GM21390 (cell line): ENCODE measurements at regions not wholly inside any gene's neighbourhood (a gene's known extent, or its start where the extent isn't known, plus 50 kb on each side); places are given as distances from the start of the nearest gene placed in this dataset.
"Not testable (repeated sequence)": the region's sequence is repeated elsewhere in the genome, so short reads cannot be mapped to it uniquely, and the experiment has no call there.

ENCODE experiments used
- ATAC-seq: cut with Tn5 transposase; IDR thresholded peaks from one replicate; pipeline ENCODE4 v1.9.1; 2021; ENCODE audit not compliant: unreplicated experiment

DNA sequence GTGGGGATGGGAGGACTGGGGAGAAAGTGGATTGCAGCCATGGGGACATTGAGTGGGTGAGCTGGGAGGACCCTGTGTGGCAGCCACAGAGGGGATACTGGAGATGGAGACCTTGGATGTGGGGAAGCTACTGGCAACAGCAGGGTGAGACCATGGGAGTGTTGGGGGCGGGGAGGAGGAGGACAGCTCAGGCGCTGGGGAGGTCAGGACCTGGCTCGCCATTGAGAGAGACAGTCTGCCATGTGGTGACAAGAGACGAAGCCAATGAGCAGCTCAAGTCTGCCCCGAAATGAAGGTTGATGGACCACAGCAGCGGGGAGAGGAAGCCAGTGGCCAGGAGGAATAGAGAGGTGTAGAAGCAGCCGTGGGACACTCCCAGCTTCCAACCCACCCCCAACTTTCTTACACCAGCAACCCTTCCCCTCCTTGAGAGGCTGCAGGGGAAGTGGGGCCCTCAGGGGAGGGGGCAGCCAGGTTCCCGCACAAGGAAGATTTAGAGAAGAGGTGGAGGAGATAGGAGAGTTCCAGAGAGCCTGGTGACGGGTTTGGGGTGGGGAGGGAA is 118.1 kb downstream of the ASB7 start:
- no peak for ATAC-seq

- no peak for ATAC-seq
Measured at GRCh38 chr15:100721758-100722550, 119.6 kb downstream of the ASB7 start.

DNA sequence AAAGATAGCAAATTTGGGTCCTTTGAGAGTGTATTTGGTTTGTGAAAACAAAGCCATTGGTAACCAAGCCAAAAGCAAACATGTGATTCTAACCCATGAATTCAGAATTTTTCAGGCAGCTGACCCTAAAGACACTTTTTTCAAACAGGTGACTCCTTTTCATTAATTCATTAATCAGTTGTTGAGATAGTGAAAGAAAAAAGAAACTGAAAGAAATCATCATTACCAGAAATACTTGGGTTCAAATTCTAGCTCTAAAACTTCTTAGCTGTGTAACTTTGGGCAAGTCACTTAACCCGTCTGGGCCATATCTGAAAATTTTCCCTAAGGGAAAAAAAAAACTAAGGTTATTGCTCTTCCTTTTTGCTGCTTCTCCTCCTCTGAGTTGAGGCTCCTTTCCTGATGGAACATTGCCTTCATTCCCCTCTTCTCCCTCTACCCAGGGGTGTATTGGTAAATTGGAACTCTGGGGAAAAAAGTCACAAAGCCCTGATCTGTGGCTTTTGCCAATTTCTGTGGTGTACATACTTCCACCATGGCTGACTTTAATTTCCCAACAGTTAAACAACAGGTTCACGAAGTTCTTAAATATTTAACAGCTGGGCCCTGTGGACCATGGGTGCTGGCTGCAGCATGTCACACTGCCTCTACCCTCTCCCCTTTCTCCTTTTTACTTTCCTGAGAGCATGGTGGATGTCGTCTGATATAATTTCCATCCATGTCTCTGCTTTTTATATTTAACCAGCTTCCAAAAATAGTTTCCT is 120.3 kb downstream of the ASB7 start:
- ATAC-seq: no peak

DNA sequence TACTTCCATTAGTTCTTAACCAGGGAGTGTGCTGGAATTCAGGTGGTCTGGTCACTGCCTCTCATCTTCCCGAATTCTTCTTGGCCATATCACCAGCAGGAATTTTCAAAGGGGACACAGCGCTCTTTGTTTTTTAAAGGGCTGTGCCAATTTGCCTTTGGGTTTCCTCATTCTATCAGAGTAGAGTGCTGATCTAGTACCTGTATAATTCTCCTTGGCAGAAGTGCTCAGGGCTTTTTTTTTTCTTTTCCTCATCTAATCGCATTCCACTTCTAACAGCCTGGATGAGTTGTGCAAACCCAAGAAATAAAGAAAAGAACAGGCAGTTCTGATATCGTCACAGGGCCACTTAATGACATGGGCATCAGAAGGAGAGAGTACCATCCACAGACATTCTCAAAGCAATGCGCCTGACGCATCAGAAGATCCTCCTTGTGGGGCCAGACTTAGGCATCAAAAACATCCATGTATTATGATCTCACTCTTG is 121.0 kb downstream of the ASB7 start:
- ATAC-seq: no peak

GRCh38 chr15:100725121-100726069 is 123.0 kb downstream of the ASB7 start:
- no peak for ATAC-seq

GRCh38 chr15:100726070-100726420 is 123.7 kb downstream of the ASB7 start:
- ATAC-seq: no peak

- ATAC-seq: no peak
Measured at GRCh38 chr15:100726421-100727190, 124.2 kb downstream of the ASB7 start.

GRCh38 chr15:100727291-100727851 is 125.0 kb downstream of the ASB7 start:
- no peak for ATAC-seq

GRCh38 chr15:100728371-100729201 is 126.2 kb downstream of the ASB7 start:
- no peak for ATAC-seq

- no peak for ATAC-seq
Measured at GRCh38 chr15:100729461-100729860, 127.1 kb downstream of the ASB7 start.

DNA sequence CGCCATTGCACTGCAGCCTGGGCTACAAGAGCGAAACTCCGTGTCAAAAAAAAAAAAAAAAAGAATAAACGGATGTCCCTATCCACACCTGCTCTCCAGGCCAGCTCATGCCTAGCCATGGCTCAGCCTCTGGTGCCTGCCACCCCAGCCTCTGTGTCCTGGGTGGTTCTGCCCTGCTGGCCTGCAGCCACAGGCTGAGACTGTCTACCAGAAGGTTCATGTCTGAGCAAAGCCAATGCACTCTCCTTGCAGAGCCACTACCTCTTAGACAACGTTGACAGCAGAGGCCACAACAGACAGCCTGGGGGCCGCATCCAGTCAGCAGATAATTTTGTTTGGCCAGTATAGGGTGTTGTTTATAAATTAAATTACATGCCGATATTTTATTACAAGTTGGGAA is 127.7 kb downstream of the ASB7 start:
- ATAC-seq: no peak

- no peak for ATAC-seq
Measured at GRCh38 chr15:100730655-100731266, 128.4 kb downstream of the ASB7 start.

DNA sequence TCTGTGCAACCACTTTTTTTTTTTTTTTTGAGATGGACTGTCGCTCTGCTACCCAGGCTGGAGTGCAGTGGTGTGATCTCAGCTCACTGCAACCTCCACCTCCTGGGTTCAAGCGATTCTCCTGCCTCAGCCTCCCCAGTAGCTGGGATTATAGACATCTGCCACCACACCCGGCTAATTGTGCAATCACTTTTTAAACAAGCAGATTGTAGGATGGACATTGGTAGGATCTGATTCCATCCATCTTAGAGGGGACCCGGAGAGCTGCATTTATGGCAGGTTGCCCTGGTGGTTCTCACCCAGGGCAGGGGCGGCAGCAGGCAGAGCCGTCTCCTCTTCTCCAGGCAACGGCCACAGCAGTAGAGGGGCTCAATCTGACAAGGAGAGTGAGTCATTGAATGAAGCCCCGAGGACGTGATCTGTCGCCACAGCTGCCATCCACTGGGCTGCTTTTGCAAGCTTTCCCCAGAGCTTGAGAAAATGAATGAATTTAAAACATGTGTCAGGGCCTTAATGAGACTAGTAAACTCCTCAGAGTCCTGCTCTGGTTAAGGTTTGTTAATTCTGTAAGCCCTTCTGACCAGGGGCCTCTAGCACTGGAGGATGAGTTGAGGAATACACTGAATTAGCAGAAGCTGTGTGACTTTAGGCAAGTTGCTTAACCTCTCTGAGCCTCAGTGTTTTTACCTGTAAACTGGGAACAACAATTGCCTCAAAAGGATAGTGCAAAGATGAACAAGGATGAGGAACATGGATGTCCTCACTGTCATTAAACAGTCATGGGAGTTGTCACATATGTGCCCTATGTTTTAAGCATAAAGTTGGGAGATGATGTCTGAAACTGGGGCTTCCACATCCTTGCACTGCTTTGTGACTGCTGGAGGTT is 129.1 kb downstream of the ASB7 start:
- no peak for ATAC-seq

- no peak for ATAC-seq
Measured at GRCh38 chr15:100732211-100733055, 130.0 kb downstream of the ASB7 start.

GRCh38 chr15:100733101-100733842 is 130.9 kb downstream of the ASB7 start:
- no peak for ATAC-seq

DNA sequence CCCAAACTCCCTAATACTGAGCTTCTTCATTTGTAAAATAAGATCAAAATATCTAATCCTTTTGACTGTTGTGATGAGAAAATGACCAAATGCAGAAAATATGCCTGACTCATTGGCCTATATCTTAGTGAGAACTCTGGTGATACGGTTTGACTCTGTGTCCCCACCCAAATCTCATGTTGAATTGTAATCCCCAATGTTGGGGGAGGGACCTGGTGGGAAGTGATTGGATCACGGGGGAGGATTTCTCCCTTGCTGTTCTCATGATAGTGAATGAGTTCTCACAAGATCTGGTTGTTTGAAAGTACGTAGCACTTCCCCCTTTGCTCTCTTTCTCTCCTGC is 131.4 kb downstream of the ASB7 start:
- ATAC-seq: not testable (repeated sequence)
